OCI-LY7 (cell line): ENCODE measurements at regions not wholly inside any gene's neighbourhood (a gene's known extent, or its start where the extent isn't known, plus 50 kb on each side); places are given as distances from the start of the nearest gene placed in this dataset.

ENCODE experiments used
- BruUV-seq: library from RNA; stranded (reverse); fragments of 400-500 nt; replicated peaks from 2 replicates; lab custom pipeline; 2021; lab: Mats Ljungman, UMichigan
- CTCF ChIA-PET: fragments of 300-600 bp; sonication (Branson Sonifier 250); formaldehyde crosslinking; loops from one replicate; lab custom pipeline; 2022; ENCODE audit warnings: antibody characterized with exemption; ENCODE audit not compliant: unreplicated experiment; lab: Charles Lee
- POLR2A ChIA-PET: fragments of 300-600 bp; sonication (Branson Sonifier 250); formaldehyde crosslinking; loops from one replicate; lab custom pipeline; 2022; ENCODE audit warnings: antibody characterized with exemption; lab: Charles Lee
- DNase-seq: peaks from one replicate; pipeline ENCODE4 v3.0.0-alpha.2; 2015; ENCODE audit warnings: low spot score
- H2AFZ ChIP-seq: fragments of 200-600 bp; sonication (generic), shearing (Covaris generic); 2 replicates; pipeline ENCODE4 v1.6.1; 2014; ENCODE audit warnings: mild to moderate bottlenecking, antibody characterized with exemption, low read length, moderate library complexity
- H3K27ac ChIP-seq: fragments of 200-600 bp; sonication (generic); 2 replicates; pipeline ENCODE4 v1.5.1; 2014; ENCODE audit warnings: mixed run types, low read depth, mild to moderate bottlenecking, moderate library complexity, low read length, inconsistent platforms; ENCODE audit not compliant: poor library complexity, severe bottlenecking
- H3K36me3 ChIP-seq: fragments of 200-600 bp; sonication (generic); 2 replicates; pipeline ENCODE4 v1.6.1; 2014; ENCODE audit warnings: mild to moderate bottlenecking, antibody characterized with exemption, low read length, moderate library complexity, mixed read lengths; ENCODE audit not compliant: insufficient read depth
- H3K4me1 ChIP-seq: fragments of 200-600 bp; sonication (generic); 2 replicates; pipeline ENCODE4 v1.5.1; 2014; ENCODE audit warnings: mild to moderate bottlenecking, low read length; ENCODE audit not compliant: insufficient read depth, poor library complexity, severe bottlenecking
- H3K4me2 ChIP-seq: fragments of 200-600 bp; sonication (generic); 2 replicates; pipeline ENCODE4 v1.6.1; 2014; ENCODE audit warnings: mild to moderate bottlenecking, low read length
- H3K4me3 ChIP-seq: fragments of 200-600 bp; sonication (generic); 2 replicates; pipeline ENCODE4 v1.5.1; 2014; ENCODE audit warnings: mild to moderate bottlenecking, low read depth, low read length; ENCODE audit not compliant: poor library complexity, severe bottlenecking
- H3K79me2 ChIP-seq: fragments of 200-600 bp; sonication (generic); 2 replicates; pipeline ENCODE4 v1.6.1; 2016; ENCODE audit warnings: low read depth, mild to moderate bottlenecking, low read length, moderate library complexity, mixed read lengths; ENCODE audit not compliant: insufficient read depth
- H3K9me2 ChIP-seq: fragments of 200-600 bp; sonication (generic); 2 replicates; pipeline ENCODE4 v1.6.1; 2016; ENCODE audit warnings: mild to moderate bottlenecking, low read length, mixed read lengths; ENCODE audit not compliant: insufficient read depth
- H3K9me3 ChIP-seq: fragments of 200-600 bp; sonication (generic); 2 replicates; pipeline ENCODE4 v1.6.1; 2014; ENCODE audit warnings: mild to moderate bottlenecking, mixed run types, low read length, mixed read lengths
- H4K20me1 ChIP-seq: fragments of 200-600 bp; sonication (generic); 2 replicates; pipeline ENCODE4 v1.6.1; 2014; ENCODE audit warnings: mild to moderate bottlenecking, antibody characterized with exemption, low read length, moderate library complexity, mixed read lengths; ENCODE audit not compliant: insufficient read depth
- CTCF ChIP-seq: fragments of 200-600 bp; sonication (generic); conservative IDR thresholded peaks from 2 replicates; pipeline ENCODE4 v1.5.1; 2014; ENCODE audit warnings: mild to moderate bottlenecking, antibody characterized with exemption, low read length, moderate library complexity, mixed read lengths
- EZH2phosphoT487 ChIP-seq: fragments of 200-600 bp; sonication (generic); IDR thresholded peaks from 2 replicates; pipeline ENCODE4 v1.6.1; 2018; ENCODE audit warnings: low read depth, borderline replicate concordance, mild to moderate bottlenecking, mixed run types, antibody characterized with exemption, low read length, moderate library complexity, mixed read lengths
- intact Hi-C: fragments of 100-400 bp; cut with micrococcal nuclease; formaldehyde crosslinking; loops from one replicate; pipeline ENCODE4 v1.10.0; 2022; ENCODE audit not compliant: unreplicated experiment

GRCh38 chr5:96067894-96068614 lies 106.4 kb upstream of the ELL2 start:
- no peaks in the 10 kb centered on the region for H4K20me1 ChIP-seq
- H3K27ac ChIP-seq, result no peak overlapping the region
- BruUV-seq, result no TSS peak
- no peaks in the 10 kb centered on the region for H3K79me2 ChIP-seq
- intact Hi-C loops, result no loop called here
- H3K36me3 ChIP-seq, result no peaks in the 10 kb centered on the region
- H3K9me3 ChIP-seq, result no peaks in the 10 kb centered on the region
- no peak overlapping the region for H3K4me2 ChIP-seq
- DNase-seq, result no peak
- no peaks in the 10 kb centered on the region for H3K9me2 ChIP-seq
- no peak overlapping the region for H2AFZ ChIP-seq
- H3K4me3 ChIP-seq, result no peak overlapping the region
- CTCF ChIA-PET, result no interaction called here
- TF ChIP-seq EZH2phosphoT487 (no peak), CTCF (no peak)
- POLR2A ChIA-PET, result no interaction called here
- H3K4me1 ChIP-seq, result no peaks in the 10 kb centered on the region

- Histone ChIP-seq H3K4me1 (no peaks in the 10 kb centered on the region), H3K4me3 (no peak overlapping the region), H3K36me3 (no peaks in the 10 kb centered on the region), H4K20me1 (no peaks in the 10 kb centered on the region), H3K9me3 (no peaks in the 10 kb centered on the region), H3K27ac (no peak overlapping the region), H3K79me2 (no peaks in the 10 kb centered on the region), H3K4me2 (no peak overlapping the region), H2AFZ (no peak overlapping the region), H3K9me2 (no peaks in the 10 kb centered on the region)
- TF ChIP-seq EZH2phosphoT487 (no peak), CTCF (no peak)
- ChIA-PET POLR2A (no interaction called here), CTCF (no interaction called here)
- BruUV-seq, result no TSS peak
- no peak for DNase-seq
- intact Hi-C loops, result no loop called here
Observed at GRCh38 chr5:96067251-96067650, 105.6 kb upstream of the ELL2 start.

- no peak for TF ChIP-seq EZH2phosphoT487
- TF ChIP-seq CTCF, result no peak
- ChIA-PET POLR2A (no interaction called here), CTCF (no interaction called here)
- DNase-seq, result no peak
- Histone ChIP-seq H3K9me2 (no peaks in the 10 kb centered on the region), H3K4me3 (no peak overlapping the region), H4K20me1 (no peaks in the 10 kb centered on the region), H2AFZ (no peak overlapping the region), H3K4me1 (no peaks in the 10 kb centered on the region), H3K27ac (no peak overlapping the region), H3K79me2 (no peaks in the 10 kb centered on the region), H3K9me3 (no peaks in the 10 kb centered on the region), H3K4me2 (no peak overlapping the region), H3K36me3 (no peaks in the 10 kb centered on the region)
- BruUV-seq, result no TSS peak
- intact Hi-C loops, result no loop called here
Observed at GRCh38 chr5:96066386-96066719, 104.7 kb upstream of the ELL2 start.
